Endothelial cell of umbilical vein (primary cell): ENCODE measurements at regions not wholly inside any gene's neighbourhood (a gene's known extent, or its start where the extent isn't known, plus 50 kb on each side); places are given as distances from the start of the nearest gene placed in this dataset.

Experiments used
- EZH2 ChIP-seq: IDR thresholded peaks from 2 replicates; pipeline ENCODE4 v1.6.1; 2012; ENCODE audit warnings: borderline replicate concordance, low read depth, mild to moderate bottlenecking, moderate library complexity, low read length, inconsistent platforms; ENCODE audit not compliant: severe bottlenecking
- POLR2A ChIP-seq: IDR thresholded peaks from 2 replicates; pipeline ENCODE4 v1.6.1; 2012; ENCODE audit warnings: low read depth, mild to moderate bottlenecking, control low read depth, low read length
- POLR2AphosphoS5 ChIP-seq: IDR thresholded peaks from 2 replicates; pipeline ENCODE4 v1.6.1; 2012; ENCODE audit warnings: low read depth, mild to moderate bottlenecking, control low read depth, low read length, moderate library complexity; ENCODE audit not compliant: insufficient read depth
- TF ChIP-seq, protein P1 (sequence below), 2 donors: IDR thresholded peaks; 1 replicate in 1 of 2; 2 replicates in 1 of 2; pipeline ENCODE4 v1.5.1; 2011; ENCODE audit warnings: low read length in 2 of 2, mild to moderate bottlenecking in 2 of 2, moderate library complexity in 2 of 2, control low read depth in 1 of 2, inconsistent platforms in 1 of 2, low read depth in 1 of 2; ENCODE audit not compliant: insufficient read depth in 1 of 2; ENCODE audit errors: extremely low read depth in 1 of 2
- TF ChIP-seq, protein P2 (sequence below): IDR thresholded peaks from 2 replicates; pipeline ENCODE4 v1.6.1; 2011; ENCODE audit not compliant: insufficient read depth, insufficient read length

DNA sequence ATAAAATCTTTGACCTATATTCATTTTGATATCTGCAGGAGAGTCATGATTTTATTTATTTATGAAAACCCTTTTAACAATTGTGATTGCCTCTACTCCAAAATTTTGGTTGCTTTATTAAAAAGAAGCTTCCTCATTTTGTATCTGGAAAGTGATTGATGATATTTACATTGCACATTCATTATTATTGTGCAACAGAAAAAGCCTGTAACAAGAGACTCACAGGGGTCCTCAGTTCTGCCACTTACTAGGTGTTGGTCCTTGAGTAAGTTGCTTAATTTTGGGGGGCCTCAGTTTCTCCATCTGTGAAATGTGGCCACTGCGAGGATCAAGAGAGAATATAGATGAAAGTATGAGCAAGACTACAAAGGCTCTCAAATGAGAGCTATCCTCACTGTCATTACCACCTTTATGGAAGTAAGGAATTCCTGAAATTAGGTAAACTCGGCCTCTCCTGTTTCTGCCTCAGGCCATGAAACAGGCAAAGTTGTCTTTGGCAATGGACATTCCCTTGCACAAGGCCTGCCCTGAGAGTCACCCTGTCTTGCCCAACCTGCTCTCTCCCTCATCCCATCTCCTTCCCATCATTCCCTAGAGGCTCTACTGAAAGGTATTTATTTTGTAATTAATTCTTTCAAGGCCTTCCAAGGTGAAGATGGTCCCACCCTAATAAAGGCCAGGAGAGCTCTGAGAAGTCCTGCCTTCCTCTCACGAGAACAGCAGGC, 66.1 kb upstream of the ABLIM1 start:
- no peak for TF ChIP-seq POLR2A
- TF ChIP-seq, protein P1, sequence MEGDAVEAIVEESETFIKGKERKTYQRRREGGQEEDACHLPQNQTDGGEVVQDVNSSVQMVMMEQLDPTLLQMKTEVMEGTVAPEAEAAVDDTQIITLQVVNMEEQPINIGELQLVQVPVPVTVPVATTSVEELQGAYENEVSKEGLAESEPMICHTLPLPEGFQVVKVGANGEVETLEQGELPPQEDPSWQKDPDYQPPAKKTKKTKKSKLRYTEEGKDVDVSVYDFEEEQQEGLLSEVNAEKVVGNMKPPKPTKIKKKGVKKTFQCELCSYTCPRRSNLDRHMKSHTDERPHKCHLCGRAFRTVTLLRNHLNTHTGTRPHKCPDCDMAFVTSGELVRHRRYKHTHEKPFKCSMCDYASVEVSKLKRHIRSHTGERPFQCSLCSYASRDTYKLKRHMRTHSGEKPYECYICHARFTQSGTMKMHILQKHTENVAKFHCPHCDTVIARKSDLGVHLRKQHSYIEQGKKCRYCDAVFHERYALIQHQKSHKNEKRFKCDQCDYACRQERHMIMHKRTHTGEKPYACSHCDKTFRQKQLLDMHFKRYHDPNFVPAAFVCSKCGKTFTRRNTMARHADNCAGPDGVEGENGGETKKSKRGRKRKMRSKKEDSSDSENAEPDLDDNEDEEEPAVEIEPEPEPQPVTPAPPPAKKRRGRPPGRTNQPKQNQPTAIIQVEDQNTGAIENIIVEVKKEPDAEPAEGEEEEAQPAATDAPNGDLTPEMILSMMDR (IDR thresholded peaks at IDR 0.05; ENCODE audit: extremely low read depth in 1 of 2, insufficient read depth in 1 of 2, low read depth in 1 of 2, low read length in 2 of 2) = no peak
- TF ChIP-seq, protein P2, sequence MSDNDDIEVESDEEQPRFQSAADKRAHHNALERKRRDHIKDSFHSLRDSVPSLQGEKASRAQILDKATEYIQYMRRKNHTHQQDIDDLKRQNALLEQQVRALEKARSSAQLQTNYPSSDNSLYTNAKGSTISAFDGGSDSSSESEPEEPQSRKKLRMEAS = no peak
- TF ChIP-seq POLR2AphosphoS5 = no peak
- no peak for TF ChIP-seq EZH2
